H9 (cell line): ENCODE measurements at regions not wholly inside any gene's neighbourhood (a gene's known extent, or its start where the extent isn't known, plus 50 kb on each side); places are given as distances from the start of the nearest gene placed in this dataset.
"Not testable (repeated sequence)": the region's sequence is repeated elsewhere in the genome, so short reads cannot be mapped to it uniquely, and the experiment has no call there.

Source experiments
- DNase-seq: peaks from one replicate; pipeline ENCODE4 v3.0.0-alpha.2; 2017
- H2AFZ ChIP-seq: one replicate; pipeline ENCODE4 v1.6.1; 2013; ENCODE audit warnings: mild to moderate bottlenecking, low read length, control low read depth, moderate library complexity
- H2AK5ac ChIP-seq: 2 replicates; pipeline ENCODE4 v1.6.1; 2013; ENCODE audit warnings: low read length, control low read depth, mixed read lengths; ENCODE audit not compliant: insufficient read length
- H2BK120ac ChIP-seq: one replicate; pipeline ENCODE4 v1.6.1; 2013; ENCODE audit warnings: low read depth, mild to moderate bottlenecking, low read length, control low read depth, inconsistent platforms; ENCODE audit not compliant: poor library complexity, severe bottlenecking
- H2BK12ac ChIP-seq: 2 replicates; pipeline ENCODE4 v1.6.1; 2013; ENCODE audit warnings: low read length, control low read depth, mixed read lengths, low read depth; ENCODE audit not compliant: insufficient read length
- H2BK15ac ChIP-seq: 2 replicates; pipeline ENCODE4 v1.6.1; 2013; ENCODE audit warnings: low read depth, low read length, control low read depth
- H2BK20ac ChIP-seq: one replicate; pipeline ENCODE4 v1.6.1; 2013; ENCODE audit warnings: low read depth, mild to moderate bottlenecking, low read length, control low read depth, inconsistent platforms; ENCODE audit not compliant: poor library complexity, severe bottlenecking
- H2BK5ac ChIP-seq: 2 replicates; pipeline ENCODE4 v1.6.1; 2013; ENCODE audit warnings: low read length, control low read depth, mixed read lengths; ENCODE audit not compliant: insufficient read length
- H3K14ac ChIP-seq: 2 replicates; pipeline ENCODE4 v1.6.1; 2013; ENCODE audit warnings: low read length, control low read depth; ENCODE audit not compliant: insufficient read depth
- H3K18ac ChIP-seq: 2 replicates; pipeline ENCODE4 v1.6.1; 2013; ENCODE audit warnings: low read depth, mild to moderate bottlenecking, mixed read lengths, low read length, control low read depth; ENCODE audit not compliant: insufficient read length
- H3K23ac ChIP-seq: 2 replicates; pipeline ENCODE4 v1.6.1; 2013; ENCODE audit warnings: low read length, control low read depth, mixed read lengths, low read depth; ENCODE audit not compliant: insufficient read length
- H3K23me2 ChIP-seq: 2 replicates; pipeline ENCODE4 v1.6.1; 2013; ENCODE audit warnings: low read depth, mild to moderate bottlenecking, mixed read lengths, low read length, control low read depth; ENCODE audit not compliant: insufficient read length, poor library complexity, severe bottlenecking
- H3K27ac ChIP-seq: 2 replicates; pipeline ENCODE4 v1.5.1; 2013; ENCODE audit warnings: low read length, control low read depth, mixed read lengths, low read depth; ENCODE audit not compliant: insufficient read length
- H3K27me3 ChIP-seq: 2 replicates; pipeline ENCODE4 v1.6.1; 2013; ENCODE audit warnings: low read length, control low read depth, inconsistent platforms; ENCODE audit not compliant: insufficient read depth
- H3K4ac ChIP-seq: 2 replicates; pipeline ENCODE4 v1.6.1; 2013; ENCODE audit warnings: low read depth, mild to moderate bottlenecking, control low read depth, inconsistent platforms, low read length, moderate library complexity
- H3K4me1 ChIP-seq: 2 replicates; pipeline ENCODE4 v1.6.1; 2013; ENCODE audit warnings: low read length, control low read depth, inconsistent platforms; ENCODE audit not compliant: insufficient read depth
- H3K4me2 ChIP-seq: 2 replicates; pipeline ENCODE4 v1.6.1; 2013; ENCODE audit warnings: low read length, control low read depth, mixed read lengths; ENCODE audit not compliant: insufficient read length, insufficient read depth
- H3K56ac ChIP-seq: 2 replicates; pipeline ENCODE4 v1.6.1; 2013; ENCODE audit warnings: low read depth, mild to moderate bottlenecking, mixed read lengths, low read length, control low read depth; ENCODE audit not compliant: insufficient read length
- H3K79me1 ChIP-seq: 2 replicates; pipeline ENCODE4 v1.6.1; 2013; ENCODE audit warnings: low read depth, mild to moderate bottlenecking, moderate library complexity, low read length, control low read depth, inconsistent platforms; ENCODE audit not compliant: insufficient read depth, poor library complexity, severe bottlenecking
- H3K79me2 ChIP-seq: 2 replicates; pipeline ENCODE4 v1.6.1; 2013; ENCODE audit warnings: low read length, control low read depth, inconsistent platforms; ENCODE audit not compliant: insufficient read depth
- H3K9ac ChIP-seq: 2 replicates; pipeline ENCODE4 v1.6.1; 2013; ENCODE audit warnings: low read length, control low read depth, mixed read lengths; ENCODE audit not compliant: insufficient read length; ENCODE audit errors: extremely low read depth
- H3K9me3 ChIP-seq: one replicate; pipeline ENCODE4 v1.6.1; 2013; ENCODE audit warnings: low read depth, low read length, inconsistent platforms; ENCODE audit not compliant: control insufficient read depth
- H3T11ph ChIP-seq: one replicate; pipeline ENCODE4 v1.6.1; 2013; ENCODE audit warnings: mild to moderate bottlenecking, low read length, control low read depth, inconsistent platforms
- H4K20me1 ChIP-seq: one replicate; pipeline ENCODE4 v1.6.1; 2013; ENCODE audit not compliant: control insufficient read depth, insufficient read length, insufficient read depth
- H4K5ac ChIP-seq: 2 replicates; pipeline ENCODE4 v1.6.1; 2013; ENCODE audit warnings: low read depth, mild to moderate bottlenecking, mixed read lengths, low read length, control low read depth; ENCODE audit not compliant: insufficient read length
- H4K8ac ChIP-seq: replicated peaks from 2 replicates; pipeline ENCODE4 v1.6.1; 2013; ENCODE audit warnings: low read length, control low read depth, mixed read lengths, low read depth; ENCODE audit not compliant: insufficient read length
- H4K91ac ChIP-seq: 2 replicates; pipeline ENCODE4 v1.6.1; 2013; ENCODE audit warnings: low read depth, mild to moderate bottlenecking, moderate library complexity, mixed read lengths, low read length, control low read depth; ENCODE audit not compliant: insufficient read length
- H3K27ac Mint-ChIP-seq, 3 experiments: 2 replicates in 2 of 3; 3 replicates in 1 of 3; pipeline ENCODE4 v1.8.0; 2020 to 2021; ENCODE audit warnings: mixed read lengths in 3 of 3, mild to moderate bottlenecking in 1 of 3, moderate library complexity in 1 of 3
- H3K27me3 Mint-ChIP-seq: 2 replicates; pipeline ENCODE4 v1.8.0; 2021; ENCODE audit warnings: low read depth, mild to moderate bottlenecking, moderate library complexity, mixed read lengths
- H3K36me3 Mint-ChIP-seq, 3 experiments: 2 replicates in 2 of 3; 3 replicates in 1 of 3; pipeline ENCODE4 v1.8.0; 2020 to 2021; ENCODE audit warnings: low read depth in 3 of 3, mixed read lengths in 3 of 3; ENCODE audit not compliant: insufficient read depth in 1 of 3
- H3K4me1 Mint-ChIP-seq, 2 experiments: 2 replicates each; pipeline ENCODE4 v1.8.0; 2020; ENCODE audit warnings: mixed read lengths in 2 of 2
- H3K4me3 Mint-ChIP-seq, 2 experiments: 2 replicates in 1 of 2; 3 replicates in 1 of 2; pipeline ENCODE4 v1.8.0; 2020 to 2021; ENCODE audit warnings: mild to moderate bottlenecking in 2 of 2, mixed read lengths in 2 of 2, moderate library complexity in 1 of 2
- H3K9me3 Mint-ChIP-seq, 2 experiments: 2 replicates in 1 of 2; 3 replicates in 1 of 2; pipeline ENCODE4 v1.8.0; 2020; ENCODE audit warnings: mild to moderate bottlenecking in 2 of 2, mixed read lengths in 2 of 2, moderate library complexity in 1 of 2
- WGBS: extraction: QIAGEN DNeasy Blood & Tissue Kit; methylation state at CpG from one replicate; pipeline ENCODE4 v1.1.7; 2013; ENCODE audit warnings: missing lambda C conversion rate, low lambda C conversion rate, mixed read lengths; ENCODE audit not compliant: insufficient read length; ENCODE audit errors: extremely low coverage; 5-methylcytosine and 5-hydroxymethylcytosine counted together
- TF ChIP-seq, protein P1 (sequence below): fragments of 200-600 bp; sonication (generic); conservative IDR thresholded peaks from 3 replicates; pipeline ENCODE4 v1.8.0; 2021; ENCODE audit warnings: antibody characterized with exemption, mild to moderate bottlenecking

DNA sequence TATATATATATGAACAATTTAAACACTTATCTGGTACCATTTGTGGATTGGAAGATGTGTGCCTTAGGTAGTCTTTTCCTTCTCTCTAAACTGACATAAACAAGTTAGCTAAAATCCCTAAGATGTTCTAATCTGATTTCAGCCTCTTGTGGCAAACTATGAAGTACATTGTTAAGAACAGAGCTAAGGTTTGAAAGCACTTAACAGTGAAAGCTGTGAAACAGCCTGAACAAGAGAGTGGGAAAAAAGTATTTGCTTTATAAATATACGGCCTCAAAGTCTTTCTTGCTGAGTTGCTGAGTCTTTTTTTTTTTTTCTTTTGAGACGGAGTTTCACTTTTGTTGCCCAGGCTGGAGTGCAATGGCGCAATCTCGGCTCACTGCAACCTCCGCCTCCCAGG is 53.7 kb upstream of the PELI2 start:
- no peaks in the 10 kb centered on the region for H3K79me2 ChIP-seq
- no peaks in the 10 kb centered on the region for H3K9me3 ChIP-seq
- H3K14ac ChIP-seq = no peak overlapping the region
- H3K27me3 ChIP-seq = no peaks in the 10 kb centered on the region
- H3T11ph ChIP-seq = no peak overlapping the region
- no peak overlapping the region for H4K91ac ChIP-seq
- no peak overlapping the region for H2BK12ac ChIP-seq
- H2BK5ac ChIP-seq = no peak overlapping the region
- Mint-ChIP-seq H3K9me3 (no peaks in the 10 kb centered on the region), H3K36me3 (no peaks in the 10 kb centered on the region), H3K27ac (peak overlapping the region in 1 of 3 experiments; percentile 33; a peak in 1 of 7 replicates), H3K27me3 (no peaks in the 10 kb centered on the region), H3K4me3 (no peak overlapping the region), H3K4me1 (no peaks in the 10 kb centered on the region)
- no peak overlapping the region for H3K9ac ChIP-seq
- no peak overlapping the region for H2AFZ ChIP-seq
- no peak for DNase-seq
- no CpG with 5 or more reads among the region's 5 CpGs for WGBS
- no peak overlapping the region for H2BK120ac ChIP-seq
- no peak overlapping the region for H4K5ac ChIP-seq
- H4K8ac ChIP-seq = no peak overlapping the region
- no peaks in the 10 kb centered on the region for H3K79me1 ChIP-seq
- H3K23ac ChIP-seq = no peak overlapping the region
- no peak overlapping the region for H3K56ac ChIP-seq
- no peak overlapping the region for H2AK5ac ChIP-seq
- no peak overlapping the region for H3K27ac ChIP-seq
- H3K4me1 ChIP-seq = no peaks in the 10 kb centered on the region
- TF ChIP-seq, protein P1, sequence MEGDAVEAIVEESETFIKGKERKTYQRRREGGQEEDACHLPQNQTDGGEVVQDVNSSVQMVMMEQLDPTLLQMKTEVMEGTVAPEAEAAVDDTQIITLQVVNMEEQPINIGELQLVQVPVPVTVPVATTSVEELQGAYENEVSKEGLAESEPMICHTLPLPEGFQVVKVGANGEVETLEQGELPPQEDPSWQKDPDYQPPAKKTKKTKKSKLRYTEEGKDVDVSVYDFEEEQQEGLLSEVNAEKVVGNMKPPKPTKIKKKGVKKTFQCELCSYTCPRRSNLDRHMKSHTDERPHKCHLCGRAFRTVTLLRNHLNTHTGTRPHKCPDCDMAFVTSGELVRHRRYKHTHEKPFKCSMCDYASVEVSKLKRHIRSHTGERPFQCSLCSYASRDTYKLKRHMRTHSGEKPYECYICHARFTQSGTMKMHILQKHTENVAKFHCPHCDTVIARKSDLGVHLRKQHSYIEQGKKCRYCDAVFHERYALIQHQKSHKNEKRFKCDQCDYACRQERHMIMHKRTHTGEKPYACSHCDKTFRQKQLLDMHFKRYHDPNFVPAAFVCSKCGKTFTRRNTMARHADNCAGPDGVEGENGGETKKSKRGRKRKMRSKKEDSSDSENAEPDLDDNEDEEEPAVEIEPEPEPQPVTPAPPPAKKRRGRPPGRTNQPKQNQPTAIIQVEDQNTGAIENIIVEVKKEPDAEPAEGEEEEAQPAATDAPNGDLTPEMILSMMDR = no peak
- no peaks in the 10 kb centered on the region for H4K20me1 ChIP-seq
- no peak overlapping the region for H3K18ac ChIP-seq
- H2BK15ac ChIP-seq = no peak overlapping the region
- no peak overlapping the region for H3K4me2 ChIP-seq
- no peak overlapping the region for H3K4ac ChIP-seq
- no peaks in the 10 kb centered on the region for H3K23me2 ChIP-seq
- no peak overlapping the region for H2BK20ac ChIP-seq

DNA sequence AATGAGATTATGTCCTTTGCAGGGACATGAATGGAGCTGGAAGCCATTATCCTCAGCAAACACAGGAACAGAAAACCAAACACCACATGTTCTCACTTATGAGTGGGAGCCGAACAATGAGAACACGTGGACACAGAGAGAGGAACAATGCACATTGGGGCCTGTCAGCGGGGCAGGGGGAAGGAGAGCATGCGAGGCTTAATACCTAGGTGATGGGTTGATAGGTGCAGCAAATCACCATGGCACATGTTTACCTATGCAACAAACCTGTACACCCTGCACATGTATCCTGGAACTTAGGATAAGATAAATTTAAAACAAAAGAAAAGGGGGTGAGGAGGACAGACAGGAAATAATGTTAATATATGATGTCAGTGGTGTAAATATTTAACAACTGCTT is 53.0 kb upstream of the PELI2 start:
- H3K27me3 Mint-ChIP-seq, H3K23me2 ChIP-seq, DNase-seq, H3K9me3 ChIP-seq, H2AK5ac ChIP-seq, H4K5ac ChIP-seq, H2BK12ac ChIP-seq, H3K4me2 ChIP-seq, H3K79me1 ChIP-seq, H3K79me2 ChIP-seq, H4K91ac ChIP-seq, H2BK20ac ChIP-seq, H3K4ac ChIP-seq, H2BK15ac ChIP-seq, H3K27ac Mint-ChIP-seq, H3K36me3 Mint-ChIP-seq, H3K9me3 Mint-ChIP-seq, H3T11ph ChIP-seq, H3K14ac ChIP-seq, H2AFZ ChIP-seq, H3K4me3 Mint-ChIP-seq, H4K20me1 ChIP-seq, H3K27me3 ChIP-seq, H3K23ac ChIP-seq, H3K4me1 ChIP-seq, H3K56ac ChIP-seq, H3K9ac ChIP-seq, H4K8ac ChIP-seq, H2BK120ac ChIP-seq, H2BK5ac ChIP-seq, H3K4me1 Mint-ChIP-seq, H3K27ac ChIP-seq, H3K18ac ChIP-seq: not testable (repeated sequence)
- WGBS = no CpG with 5 or more reads among the region's 4 CpGs
